SK-N-SH treated with all-trans-retinoic acid at 6 μM for 48 hours (cell line): ENCODE measurements at regions not wholly inside any gene's neighbourhood (a gene's known extent, or its start where the extent isn't known, plus 50 kb on each side); places are given as distances from the start of the nearest gene placed in this dataset.

Source experiments
- ATAC-seq: fragments of 200-7000 bp; cut with Tn5 transposase; 3 replicates; pipeline ENCODE4 v1.9.1; 2020; ENCODE audit warnings: mild to moderate bottlenecking, moderate library complexity
- ARNTL ChIP-seq: fragments of 450-650 bp; formaldehyde crosslinking; IDR thresholded peaks from 2 replicates; pipeline ENCODE4 v1.5.0; 2020; ENCODE audit warnings: low read depth, mild to moderate bottlenecking, moderate library complexity, borderline replicate concordance
- BACH2 ChIP-seq: fragments of 250-450 bp; sonication (Bioruptor Pico); IDR thresholded peaks from 2 replicates; pipeline ENCODE4 v1.9.0; 2021; ENCODE audit warnings: mild to moderate bottlenecking, borderline replicate concordance
- CREB5 ChIP-seq: fragments of 250-450 bp; sonication (Bioruptor Pico); IDR thresholded peaks from 2 replicates; pipeline ENCODE4 v1.5.1; 2020; ENCODE audit warnings: low read depth, mild to moderate bottlenecking, moderate library complexity
- CSDC2 ChIP-seq: fragments of 250-450 bp; sonication (Bioruptor Pico); IDR thresholded peaks from 2 replicates; pipeline ENCODE4 v1.5.0; 2020; ENCODE audit warnings: mild to moderate bottlenecking, moderate library complexity
- GLIS3 ChIP-seq: fragments of 250-450 bp; sonication (Bioruptor Pico); IDR thresholded peaks from 2 replicates; pipeline ENCODE4 v1.5.0; 2020; ENCODE audit warnings: mild to moderate bottlenecking, moderate library complexity
- ISL1 ChIP-seq: fragments of 250-450 bp; sonication (Bioruptor Pico); IDR thresholded peaks from 2 replicates; pipeline ENCODE4 v2.1.2; 2022; ENCODE audit warnings: mild to moderate bottlenecking, moderate library complexity
- OSR1 ChIP-seq: fragments of 250-450 bp; sonication (Bioruptor Pico); IDR thresholded peaks from 2 replicates; pipeline ENCODE4 v1.8.0; 2022; ENCODE audit warnings: moderate library complexity, mild to moderate bottlenecking, inconsistent platforms
- PATZ1 ChIP-seq: fragments of 250-450 bp; sonication (Bioruptor Pico); IDR thresholded peaks from 2 replicates; pipeline ENCODE4 v1.8.0; 2020; ENCODE audit warnings: mild to moderate bottlenecking, moderate library complexity, borderline replicate concordance
- POU6F1 ChIP-seq: fragments of 250-450 bp; sonication (Bioruptor Pico); IDR thresholded peaks from 2 replicates; pipeline ENCODE4 v1.8.0; 2021; ENCODE audit warnings: low read depth, mild to moderate bottlenecking, moderate library complexity, borderline replicate concordance
- RARB ChIP-seq: fragments of 250-450 bp; sonication (Bioruptor Pico); IDR thresholded peaks from 2 replicates; pipeline ENCODE4 v1.8.0; 2021; ENCODE audit warnings: mild to moderate bottlenecking, moderate library complexity
- SNAI2 ChIP-seq: fragments of 250-450 bp; sonication (Bioruptor Pico); IDR thresholded peaks from 2 replicates; pipeline ENCODE4 v1.5.0; 2020; ENCODE audit warnings: mild to moderate bottlenecking, moderate library complexity
- TCF4 ChIP-seq: fragments of 250-450 bp; sonication (Bioruptor Pico); IDR thresholded peaks from 2 replicates; pipeline ENCODE4 v1.8.0; 2021; ENCODE audit warnings: mild to moderate bottlenecking, moderate library complexity, borderline replicate concordance
- ZC3H10 ChIP-seq: fragments of 250-450 bp; sonication (Bioruptor Pico); IDR thresholded peaks from 2 replicates; pipeline ENCODE4 v1.5.1; 2021; ENCODE audit warnings: mild to moderate bottlenecking, moderate library complexity
- ZFP3 ChIP-seq: fragments of 250-450 bp; sonication (Bioruptor Pico); IDR thresholded peaks from 2 replicates; pipeline ENCODE4 v1.5.0; 2020; ENCODE audit warnings: mild to moderate bottlenecking, moderate library complexity
- ZNF565 ChIP-seq: fragments of 450-650 bp; formaldehyde crosslinking; conservative IDR thresholded peaks from 2 replicates; pipeline ENCODE4 v1.5.0; 2020; ENCODE audit warnings: low read depth, mild to moderate bottlenecking, moderate library complexity
- TF ChIP-seq, protein P1 (sequence below): fragments of 250-450 bp; sonication (Bioruptor Pico); IDR thresholded peaks from 2 replicates; pipeline ENCODE4 v1.5.0; 2020; ENCODE audit warnings: mild to moderate bottlenecking, moderate library complexity
- TF ChIP-seq, protein P2 (sequence below): fragments of 250-450 bp; sonication (Bioruptor Pico); IDR thresholded peaks from 2 replicates; pipeline ENCODE4 v1.5.1; 2021; ENCODE audit warnings: mild to moderate bottlenecking, moderate library complexity

DNA sequence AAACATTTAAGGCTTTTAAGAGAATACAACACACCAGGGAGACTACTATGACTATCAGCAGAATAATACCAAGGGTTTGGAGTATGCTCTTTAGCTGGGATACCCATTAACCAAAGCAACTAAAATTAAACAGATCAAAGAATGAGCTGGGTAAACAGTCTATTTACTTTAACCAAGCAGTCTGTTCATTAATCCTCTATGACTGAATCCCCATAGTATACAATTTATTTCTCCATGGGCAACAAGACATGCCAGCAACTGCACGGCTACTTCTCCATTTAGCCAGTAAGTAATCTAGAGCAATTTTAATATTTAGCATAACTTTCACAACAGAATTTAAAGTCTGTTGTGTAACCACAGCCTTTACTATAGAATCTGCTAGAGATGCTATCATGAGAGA is 77.6 kb downstream of the CDO1 start:
- TF ChIP-seq SNAI2 (CRISPR knock-in tag) (no peak), TCF4 (no peak), GLIS3 (CRISPR knock-in tag) (no peak), PATZ1 (no peak), OSR1 (CRISPR knock-in tag) (no peak), BACH2 (no peak), RARB (CRISPR knock-in tag) (no peak), ZFP3 (CRISPR knock-in tag) (no peak)
- TF ChIP-seq, protein P1, sequence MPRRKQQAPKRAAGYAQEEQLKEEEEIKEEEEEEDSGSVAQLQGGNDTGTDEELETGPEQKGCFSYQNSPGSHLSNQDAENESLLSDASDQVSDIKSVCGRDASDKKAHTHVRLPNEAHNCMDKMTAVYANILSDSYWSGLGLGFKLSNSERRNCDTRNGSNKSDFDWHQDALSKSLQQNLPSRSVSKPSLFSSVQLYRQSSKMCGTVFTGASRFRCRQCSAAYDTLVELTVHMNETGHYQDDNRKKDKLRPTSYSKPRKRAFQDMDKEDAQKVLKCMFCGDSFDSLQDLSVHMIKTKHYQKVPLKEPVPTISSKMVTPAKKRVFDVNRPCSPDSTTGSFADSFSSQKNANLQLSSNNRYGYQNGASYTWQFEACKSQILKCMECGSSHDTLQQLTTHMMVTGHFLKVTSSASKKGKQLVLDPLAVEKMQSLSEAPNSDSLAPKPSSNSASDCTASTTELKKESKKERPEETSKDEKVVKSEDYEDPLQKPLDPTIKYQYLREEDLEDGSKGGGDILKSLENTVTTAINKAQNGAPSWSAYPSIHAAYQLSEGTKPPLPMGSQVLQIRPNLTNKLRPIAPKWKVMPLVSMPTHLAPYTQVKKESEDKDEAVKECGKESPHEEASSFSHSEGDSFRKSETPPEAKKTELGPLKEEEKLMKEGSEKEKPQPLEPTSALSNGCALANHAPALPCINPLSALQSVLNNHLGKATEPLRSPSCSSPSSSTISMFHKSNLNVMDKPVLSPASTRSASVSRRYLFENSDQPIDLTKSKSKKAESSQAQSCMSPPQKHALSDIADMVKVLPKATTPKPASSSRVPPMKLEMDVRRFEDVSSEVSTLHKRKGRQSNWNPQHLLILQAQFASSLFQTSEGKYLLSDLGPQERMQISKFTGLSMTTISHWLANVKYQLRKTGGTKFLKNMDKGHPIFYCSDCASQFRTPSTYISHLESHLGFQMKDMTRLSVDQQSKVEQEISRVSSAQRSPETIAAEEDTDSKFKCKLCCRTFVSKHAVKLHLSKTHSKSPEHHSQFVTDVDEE = no peak
- TF ChIP-seq, protein P2, sequence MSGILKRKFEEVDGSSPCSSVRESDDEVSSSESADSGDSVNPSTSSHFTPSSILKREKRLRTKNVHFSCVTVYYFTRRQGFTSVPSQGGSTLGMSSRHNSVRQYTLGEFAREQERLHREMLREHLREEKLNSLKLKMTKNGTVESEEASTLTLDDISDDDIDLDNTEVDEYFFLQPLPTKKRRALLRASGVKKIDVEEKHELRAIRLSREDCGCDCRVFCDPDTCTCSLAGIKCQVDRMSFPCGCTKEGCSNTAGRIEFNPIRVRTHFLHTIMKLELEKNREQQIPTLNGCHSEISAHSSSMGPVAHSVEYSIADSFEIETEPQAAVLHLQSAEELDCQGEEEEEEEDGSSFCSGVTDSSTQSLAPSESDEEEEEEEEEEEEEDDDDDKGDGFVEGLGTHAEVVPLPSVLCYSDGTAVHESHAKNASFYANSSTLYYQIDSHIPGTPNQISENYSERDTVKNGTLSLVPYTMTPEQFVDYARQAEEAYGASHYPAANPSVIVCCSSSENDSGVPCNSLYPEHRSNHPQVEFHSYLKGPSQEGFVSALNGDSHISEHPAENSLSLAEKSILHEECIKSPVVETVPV (CRISPR knock-in tag) = no peak
- no peak for ATAC-seq

DNA sequence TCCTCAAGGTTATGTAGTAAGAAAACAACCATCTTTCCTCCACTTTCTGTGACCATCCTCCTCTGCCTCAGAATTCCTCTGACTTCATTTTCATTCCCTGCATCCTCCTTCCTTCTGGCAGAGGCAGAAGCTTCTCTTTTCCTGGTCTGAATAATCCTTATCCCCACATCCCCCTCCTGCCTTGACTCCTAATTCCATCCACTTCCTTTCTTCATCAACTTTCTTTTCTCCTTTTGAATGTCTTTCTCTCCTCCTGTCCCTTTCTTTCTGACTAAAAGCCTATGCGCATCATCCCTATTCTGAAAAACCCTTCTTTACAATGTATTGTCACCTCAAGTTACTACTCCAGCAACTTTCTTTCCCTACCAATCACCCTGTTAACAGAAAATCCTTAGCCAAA is 79.0 kb downstream of the CDO1 start:
- ATAC-seq = no peak

DNA sequence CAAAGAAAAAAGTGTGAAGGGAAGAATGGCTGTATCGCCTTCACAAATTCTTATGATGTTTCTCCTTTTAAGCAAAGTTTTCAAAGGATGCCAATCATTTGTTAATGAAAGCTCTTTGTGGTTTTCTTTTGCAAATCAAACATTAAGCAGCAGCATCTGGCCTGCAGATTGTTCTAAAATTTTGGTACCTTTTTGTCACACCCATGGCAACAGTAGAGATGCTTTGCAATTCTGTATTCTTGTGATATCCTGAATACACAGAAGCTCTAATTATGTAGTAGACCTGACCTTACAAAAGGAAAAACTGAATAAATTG is 79.8 kb downstream of the CDO1 start:
- no peak for ATAC-seq
- TF ChIP-seq CREB5 (no peak), GLIS3 (CRISPR knock-in tag) (no peak), POU6F1 (CRISPR knock-in tag) (no peak), ZC3H10 (CRISPR knock-in tag) (no peak), SNAI2 (CRISPR knock-in tag) (no peak), CSDC2 (CRISPR knock-in tag) (no peak)

More for the DNA sequence above, 79.0 kb downstream of the CDO1 start:
- TF ChIP-seq SNAI2 (CRISPR knock-in tag) = no peak
- no peak for TF ChIP-seq PATZ1
- TF ChIP-seq ZC3H10 (CRISPR knock-in tag) = no peak

- no peak for ATAC-seq
- TF ChIP-seq ARNTL (no peak), ISL1 (no peak), GLIS3 (CRISPR knock-in tag) (no peak), ZFP3 (CRISPR knock-in tag) (no peak), RARB (CRISPR knock-in tag) (no peak), OSR1 (CRISPR knock-in tag) (no peak), POU6F1 (CRISPR knock-in tag) (no peak), CSDC2 (CRISPR knock-in tag) (no peak), TCF4 (no peak), CREB5 (no peak), ZNF565 (CRISPR knock-in tag) (no peak)
These were observed 80.3 kb downstream of the CDO1 start for GRCh38 chr5:115736004-115736689.
